Upper lobe of left lung (tissue), 4 donors: ENCODE measurements at regions not wholly inside any gene's neighbourhood (a gene's known extent, or its start where the extent isn't known, plus 50 kb on each side); places are given as distances from the start of the nearest gene placed in this dataset.

Source experiments
- CTCF ChIP-seq, 6 experiments: fragments of 450-650 bp in 4 of 6; fragments of 200-600 bp in 2 of 6; sonication (generic) in 2 of 6; IDR thresholded peaks; one replicate each; pipeline ENCODE4 v1.5.1; 2016 to 2019; ENCODE audit warnings: antibody characterized with exemption in 6 of 6
- EP300 ChIP-seq, 4 donors: sonication (generic); formaldehyde crosslinking; IDR thresholded peaks; one replicate each; pipeline ENCODE4 v1.5.1; 2017; ENCODE audit warnings: antibody characterized with exemption in 4 of 4, control low read depth in 2 of 4
- POLR2A ChIP-seq, 4 donors: fragments of 450-650 bp; IDR thresholded peaks; one replicate each; pipeline ENCODE4 v1.5.1; 2016 to 2017; ENCODE audit warnings: antibody characterized with exemption in 4 of 4, mild to moderate bottlenecking in 2 of 4
- POLR2AphosphoS5 ChIP-seq, 2 donors: sonication (generic); formaldehyde crosslinking; IDR thresholded peaks; one replicate each; pipeline ENCODE4 v1.5.1; 2017; ENCODE audit warnings: antibody characterized with exemption in 2 of 2

GRCh38 chr12:67811437-67812361, 163.2 kb downstream of the DYRK2 start:
- TF ChIP-seq CTCF (IDR thresholded peaks at IDR 0.05) (no peak), POLR2A (IDR thresholded peaks at IDR 0.05) (no peak), POLR2AphosphoS5 (IDR thresholded peaks at IDR 0.05) (no peak), EP300 (IDR thresholded peaks at IDR 0.05) (no peak)
